Upper lobe of left lung (tissue), 4 donors: ENCODE measurements at regions not wholly inside any gene's neighbourhood (a gene's known extent, or its start where the extent isn't known, plus 50 kb on each side); places are given as distances from the start of the nearest gene placed in this dataset.

Source experiments
- CTCF ChIP-seq, 6 experiments: fragments of 450-650 bp in 4 of 6; fragments of 200-600 bp in 2 of 6; sonication (generic) in 2 of 6; IDR thresholded peaks; one replicate each; pipeline ENCODE4 v1.5.1; 2016 to 2019; ENCODE audit warnings: antibody characterized with exemption in 6 of 6
- POLR2A ChIP-seq, 4 donors: fragments of 450-650 bp; IDR thresholded peaks; one replicate each; pipeline ENCODE4 v1.5.1; 2016 to 2017; ENCODE audit warnings: antibody characterized with exemption in 4 of 4, mild to moderate bottlenecking in 2 of 4
- POLR2AphosphoS5 ChIP-seq, 2 donors: sonication (generic); formaldehyde crosslinking; IDR thresholded peaks; one replicate each; pipeline ENCODE4 v1.5.1; 2017; ENCODE audit warnings: antibody characterized with exemption in 2 of 2

DNA sequence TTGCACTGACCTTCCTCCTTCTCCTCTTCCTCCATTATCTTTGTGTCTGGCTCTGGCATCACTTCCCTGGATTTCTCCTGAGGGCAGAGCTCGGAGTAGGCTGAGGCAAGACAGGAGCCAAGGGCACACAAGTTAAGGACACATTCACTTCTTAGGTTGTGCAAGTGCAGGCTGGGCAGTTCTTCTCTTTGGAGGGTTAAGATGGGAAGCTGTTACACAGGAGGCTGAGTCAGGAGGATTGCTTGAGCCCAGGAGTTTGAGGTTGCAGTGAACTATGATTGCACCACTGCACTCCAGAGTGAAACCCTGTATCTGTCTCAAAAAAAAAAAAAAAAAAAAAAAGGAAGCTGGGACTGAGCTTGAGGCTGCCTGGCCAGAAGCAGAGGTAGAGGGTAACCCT, 176.2 kb upstream of the ANKRD28 start:
- no peak for TF ChIP-seq POLR2A (IDR thresholded peaks at IDR 0.05)
- TF ChIP-seq POLR2AphosphoS5 (IDR thresholded peaks at IDR 0.05) = no peak
- no peak for TF ChIP-seq CTCF (IDR thresholded peaks at IDR 0.05)
